ENCODE measurements at regions not wholly inside any gene's neighbourhood (a gene's known extent, or its start where the extent isn't known, plus 50 kb on each side); places are given as distances from the start of the nearest gene placed in this dataset.

DNA sequence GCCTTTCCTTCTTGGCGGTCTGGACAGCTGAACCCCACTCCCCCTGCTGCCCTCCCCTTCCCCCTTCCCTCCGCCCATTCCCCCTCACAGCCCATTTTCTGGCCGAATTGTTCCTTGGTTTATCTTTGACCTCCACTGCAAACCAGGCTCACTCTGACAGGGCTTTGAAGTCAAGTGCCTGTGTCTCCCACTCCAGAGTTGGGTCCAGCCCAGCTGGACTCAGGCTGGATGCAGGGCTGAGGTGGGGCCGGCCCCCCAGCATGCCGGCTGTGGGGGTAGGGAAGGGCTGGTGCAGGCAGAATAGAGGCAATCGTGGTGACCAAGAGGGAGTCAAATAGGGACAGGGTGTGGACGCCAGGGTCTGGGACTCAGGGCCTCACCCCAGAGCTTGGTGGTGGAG, 57.0 kb upstream of the MRPS22 start:
- Histone ChIP-seq H3K27me3 (ENCODE audit: insufficient read depth, insufficient read length) (no peaks in the 10 kb centered on the region), H3K4me3 (ENCODE audit: insufficient read length, low read depth) (no peak overlapping the region), H3K36me3 (ENCODE audit: insufficient read depth, insufficient read length, low read length) (no peaks in the 10 kb centered on the region), H3K9me3 (ENCODE audit: insufficient read depth, low read length) (no peaks in the 10 kb centered on the region), H3K4me1 (ENCODE audit: insufficient read depth, insufficient read length) (peaks cover 4% of the 10 kb centered on the region), H3K9ac (ENCODE audit: insufficient read length, low read depth) (no peak overlapping the region)
- TF ChIP-seq ZNF274 (IDR thresholded peaks at IDR 0.05; ENCODE audit: low read depth, low read length) = no peak
- no peak for TF ChIP-seq SUZ12 (IDR thresholded peaks at IDR 0.05; ENCODE audit: extremely low read depth, insufficient read depth, insufficient read length)
- no peak for TF ChIP-seq YY1 (IDR thresholded peaks at IDR 0.05; ENCODE audit: insufficient read depth, insufficient read length)
- no peak for DNase-seq (ENCODE audit: low read depth, low spot score)

DNA sequence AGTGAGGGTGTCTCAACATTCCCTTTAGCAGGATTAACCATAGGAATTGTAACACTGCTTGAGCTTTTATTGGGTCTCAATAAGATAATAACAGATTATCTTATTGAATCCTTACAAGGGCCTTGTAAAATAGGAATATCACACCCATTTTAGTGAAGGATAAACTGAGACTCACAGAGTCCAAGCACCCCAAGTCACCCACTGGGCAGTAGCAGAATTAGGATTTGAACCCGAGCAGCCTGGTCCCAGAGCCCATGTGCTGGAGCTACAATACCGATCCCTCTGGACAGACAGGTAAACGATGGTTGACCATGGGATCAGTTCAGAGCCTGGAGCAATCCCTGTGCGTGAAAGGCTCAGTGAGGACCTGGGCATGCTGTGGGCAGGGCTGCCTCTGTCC, 56.3 kb upstream of the MRPS22 start:
- TF ChIP-seq SUZ12 (IDR thresholded peaks at IDR 0.05; ENCODE audit: extremely low read depth, insufficient read depth, insufficient read length) (no peak), YY1 (IDR thresholded peaks at IDR 0.05; ENCODE audit: insufficient read depth, insufficient read length) (no peak), ZNF274 (IDR thresholded peaks at IDR 0.05; ENCODE audit: low read depth, low read length) (no peak)
- Histone ChIP-seq H3K9me3 (ENCODE audit: insufficient read depth, low read length) (no peaks in the 10 kb centered on the region), H3K27me3 (ENCODE audit: insufficient read depth, insufficient read length) (no peaks in the 10 kb centered on the region), H3K9ac (ENCODE audit: insufficient read length, low read depth) (no peak overlapping the region), H3K36me3 (ENCODE audit: insufficient read depth, insufficient read length, low read length) (no peaks in the 10 kb centered on the region), H3K4me3 (ENCODE audit: insufficient read length, low read depth) (no peak overlapping the region), H3K4me1 (ENCODE audit: insufficient read depth, insufficient read length) (peaks cover 4% of the 10 kb centered on the region)
- no peak for DNase-seq (ENCODE audit: low read depth, low spot score)

DNA sequence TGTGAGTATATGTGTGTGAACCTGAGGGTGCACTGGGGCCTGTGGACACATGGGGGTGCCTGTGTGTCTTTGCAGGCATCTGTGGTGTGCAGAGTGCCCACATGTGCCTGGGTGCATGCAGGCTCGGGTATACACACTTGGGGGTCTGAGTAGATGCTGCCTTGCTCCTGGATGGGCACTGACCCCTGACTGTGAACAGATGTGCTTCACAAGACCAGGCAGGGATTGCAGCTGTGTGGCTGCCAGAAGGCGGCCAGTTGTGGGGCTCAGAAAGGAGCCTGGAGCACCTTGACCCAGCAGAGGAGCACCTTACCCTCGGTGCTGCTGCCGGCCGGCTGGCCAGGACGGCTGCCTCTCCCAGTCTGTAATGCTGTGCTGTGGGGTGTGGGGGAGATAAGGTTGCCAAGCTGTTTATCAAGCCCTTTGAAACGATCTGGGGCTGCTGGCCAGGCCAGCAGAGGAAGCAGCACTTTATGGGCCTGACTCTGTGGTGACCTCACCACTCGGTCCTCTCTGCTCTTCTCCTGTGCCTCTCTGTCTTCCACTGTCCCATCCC, 55.5 kb upstream of the MRPS22 start:
- no peaks in the 10 kb centered on the region for H3K27me3 ChIP-seq (ENCODE audit: insufficient read depth, insufficient read length)
- no peaks in the 10 kb centered on the region for H3K9me3 ChIP-seq (ENCODE audit: insufficient read depth, low read length)
- TF ChIP-seq SUZ12 (IDR thresholded peaks at IDR 0.05; ENCODE audit: extremely low read depth, insufficient read depth, insufficient read length) (no peak), YY1 (IDR thresholded peaks at IDR 0.05; ENCODE audit: insufficient read depth, insufficient read length) (no peak), ZNF274 (IDR thresholded peaks at IDR 0.05; ENCODE audit: low read depth, low read length) (no peak)
- peaks cover 5% of the 10 kb centered on the region for H3K4me1 ChIP-seq (ENCODE audit: insufficient read depth, insufficient read length)
- no peak overlapping the region for H3K9ac ChIP-seq (ENCODE audit: insufficient read length, low read depth)
- no peak for DNase-seq (ENCODE audit: low read depth, low spot score)
- no peaks in the 10 kb centered on the region for H3K36me3 ChIP-seq (ENCODE audit: insufficient read depth, insufficient read length, low read length)
- no peak overlapping the region for H3K4me3 ChIP-seq (ENCODE audit: insufficient read length, low read depth)

DNA sequence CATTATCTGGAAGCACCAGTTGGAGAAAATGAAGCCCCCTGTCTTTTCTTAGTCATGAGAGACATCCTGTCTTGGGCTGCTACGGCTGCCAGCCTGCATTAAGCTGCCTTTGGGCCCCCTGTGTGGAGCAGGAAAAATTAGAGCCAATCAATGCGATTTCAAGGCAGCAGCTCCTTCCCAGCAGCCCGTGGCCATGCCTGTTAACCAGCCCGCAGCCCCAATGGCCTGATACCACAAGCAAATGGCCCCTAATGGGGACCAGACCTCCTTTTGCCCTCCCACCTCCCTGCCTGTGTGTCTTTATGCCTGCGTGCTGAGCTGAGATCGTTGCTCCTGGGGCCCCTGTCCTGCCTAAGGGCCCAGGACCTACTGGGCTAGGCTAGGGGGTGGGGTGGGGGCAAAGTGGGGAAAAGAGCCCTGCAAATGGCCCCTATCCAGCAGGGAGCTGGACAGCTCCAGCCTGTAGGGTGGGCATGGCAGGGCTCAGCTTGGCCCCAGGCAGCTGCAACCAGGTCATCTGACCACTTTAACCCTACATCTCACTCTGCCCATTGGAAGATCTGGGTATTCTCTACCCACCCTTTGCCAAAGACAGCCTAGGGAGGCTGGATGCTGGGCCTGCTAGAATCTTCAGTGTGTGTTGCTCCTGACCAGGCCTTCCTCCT, 53.8 kb upstream of the MRPS22 start:
- H3K36me3 ChIP-seq (ENCODE audit: insufficient read depth, insufficient read length, low read length) = no peaks in the 10 kb centered on the region
- peaks cover 7% of the 10 kb centered on the region for H3K4me1 ChIP-seq (ENCODE audit: insufficient read depth, insufficient read length)
- H3K4me3 ChIP-seq (ENCODE audit: insufficient read length, low read depth) = no peak overlapping the region
- no peak for DNase-seq (ENCODE audit: low read depth, low spot score)
- no peaks in the 10 kb centered on the region for H3K9me3 ChIP-seq (ENCODE audit: insufficient read depth, low read length)
- TF ChIP-seq SUZ12 (IDR thresholded peaks at IDR 0.05; ENCODE audit: extremely low read depth, insufficient read depth, insufficient read length) (no peak), YY1 (IDR thresholded peaks at IDR 0.05; ENCODE audit: insufficient read depth, insufficient read length) (no peak)
- H3K27me3 ChIP-seq (ENCODE audit: insufficient read depth, insufficient read length) = no peaks in the 10 kb centered on the region
- no peak overlapping the region for H3K9ac ChIP-seq (ENCODE audit: insufficient read length, low read depth)

DNA sequence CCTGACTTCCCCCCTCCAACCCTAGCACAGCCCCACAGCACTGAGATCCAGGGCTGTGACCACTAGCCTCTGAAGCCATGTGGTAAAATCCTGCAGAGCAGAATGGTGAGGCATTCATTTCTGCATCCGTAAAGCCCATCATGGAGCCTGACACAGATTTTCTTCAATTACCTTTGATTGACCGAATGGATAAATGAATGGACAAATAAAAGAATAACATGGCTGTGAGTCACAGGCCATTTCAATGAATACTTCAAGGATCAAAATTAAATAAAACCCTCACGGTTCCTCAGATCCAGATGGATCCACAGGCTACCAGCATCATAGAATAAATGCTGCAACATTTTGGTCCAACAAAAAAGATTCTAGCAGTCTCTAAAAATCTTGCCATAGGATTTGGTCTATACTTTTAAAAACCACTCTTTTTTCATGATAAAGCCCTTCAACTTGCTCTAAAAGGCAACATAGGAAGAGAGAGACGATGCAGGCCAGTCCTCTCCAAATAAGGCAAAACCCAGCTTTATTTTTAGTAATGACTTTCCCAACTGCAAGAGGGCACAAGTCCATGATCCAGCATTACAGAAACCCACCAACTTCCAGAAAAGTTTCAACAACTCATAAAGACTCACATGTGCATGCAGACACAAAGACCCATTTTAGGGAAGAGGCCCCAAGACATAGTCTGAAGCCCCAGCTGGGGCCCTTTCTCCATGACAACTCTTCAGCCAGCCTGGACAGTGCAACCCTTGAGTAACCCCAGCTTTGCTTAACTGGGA, 52.4 kb upstream of the MRPS22 start:
- Histone ChIP-seq H3K4me1 (ENCODE audit: insufficient read depth, insufficient read length) (peaks cover 4% of the 10 kb centered on the region), H3K4me3 (ENCODE audit: insufficient read length, low read depth) (no peak overlapping the region), H3K27me3 (ENCODE audit: insufficient read depth, insufficient read length) (no peaks in the 10 kb centered on the region), H3K36me3 (ENCODE audit: insufficient read depth, insufficient read length, low read length) (no peaks in the 10 kb centered on the region), H3K9ac (ENCODE audit: insufficient read length, low read depth) (no peak overlapping the region), H3K9me3 (ENCODE audit: insufficient read depth, low read length) (no peaks in the 10 kb centered on the region)
- TF ChIP-seq SUZ12 (IDR thresholded peaks at IDR 0.05; ENCODE audit: extremely low read depth, insufficient read depth, insufficient read length) = no peak
- TF ChIP-seq ZNF274 (IDR thresholded peaks at IDR 0.05; ENCODE audit: low read depth, low read length) = no peak
- TF ChIP-seq YY1 (IDR thresholded peaks at IDR 0.05; ENCODE audit: insufficient read depth, insufficient read length) = no peak
- DNase-seq (ENCODE audit: low read depth, low spot score) = no peak

DNA sequence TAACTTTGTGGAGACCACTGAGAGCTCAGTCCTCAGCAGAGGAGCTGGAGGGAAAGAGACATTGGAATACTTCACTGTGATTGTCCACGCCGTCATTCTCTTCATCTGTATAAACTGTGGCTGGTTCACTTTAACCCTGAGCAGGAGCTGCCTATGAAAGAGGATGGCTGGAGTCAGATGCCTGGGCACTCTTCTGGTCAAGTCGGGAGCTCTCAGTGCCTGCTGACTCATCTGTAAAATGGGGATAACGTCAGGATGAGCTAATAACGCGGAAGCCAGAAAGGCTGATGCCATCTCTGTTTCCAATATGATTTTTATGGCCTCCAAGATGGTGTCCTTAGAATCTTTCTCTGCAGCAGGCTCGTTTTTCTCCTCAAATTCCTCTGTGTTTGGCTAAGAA, 51.6 kb upstream of the MRPS22 start:
- Histone ChIP-seq H3K9ac (ENCODE audit: insufficient read length, low read depth) (no peak overlapping the region), H3K4me1 (ENCODE audit: insufficient read depth, insufficient read length) (peaks cover 4% of the 10 kb centered on the region), H3K36me3 (ENCODE audit: insufficient read depth, insufficient read length, low read length) (no peaks in the 10 kb centered on the region), H3K9me3 (ENCODE audit: insufficient read depth, low read length) (no peaks in the 10 kb centered on the region), H3K4me3 (ENCODE audit: insufficient read length, low read depth) (no peak overlapping the region), H3K27me3 (ENCODE audit: insufficient read depth, insufficient read length) (no peaks in the 10 kb centered on the region)
- TF ChIP-seq ZNF274 (IDR thresholded peaks at IDR 0.05; ENCODE audit: low read depth, low read length) = no peak
- TF ChIP-seq YY1 (IDR thresholded peaks at IDR 0.05; ENCODE audit: insufficient read depth, insufficient read length) = no peak
- no peak for TF ChIP-seq SUZ12 (IDR thresholded peaks at IDR 0.05; ENCODE audit: extremely low read depth, insufficient read depth, insufficient read length)
- DNase-seq (ENCODE audit: low read depth, low spot score) = no peak
